ENCODE measurements at regions not wholly inside any gene's neighbourhood (a gene's known extent, or its start where the extent isn't known, plus 50 kb on each side); places are given as distances from the start of the nearest gene placed in this dataset.

DNA sequence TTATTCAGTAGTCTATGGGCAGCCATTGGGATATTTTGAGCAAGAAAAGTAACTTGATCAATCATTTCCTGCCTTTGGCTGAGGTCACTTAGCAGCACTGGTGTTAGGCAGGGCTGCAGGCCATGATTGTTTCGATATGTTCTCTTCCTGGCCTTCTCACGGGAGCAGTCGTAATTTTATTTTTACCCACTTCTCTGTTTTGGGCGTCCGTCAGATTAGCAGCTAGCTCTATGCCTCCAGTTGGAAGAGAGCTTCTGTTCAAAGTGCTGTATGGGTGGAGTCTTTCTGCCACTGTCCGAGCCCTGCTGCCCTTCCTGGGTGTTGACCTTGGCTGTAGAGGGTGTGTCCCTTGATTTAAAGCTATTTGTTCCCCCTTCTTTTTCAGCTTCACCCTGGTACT is 123.4 kb upstream of the ROPN1 start:
- TF ChIP-seq, protein P1, sequence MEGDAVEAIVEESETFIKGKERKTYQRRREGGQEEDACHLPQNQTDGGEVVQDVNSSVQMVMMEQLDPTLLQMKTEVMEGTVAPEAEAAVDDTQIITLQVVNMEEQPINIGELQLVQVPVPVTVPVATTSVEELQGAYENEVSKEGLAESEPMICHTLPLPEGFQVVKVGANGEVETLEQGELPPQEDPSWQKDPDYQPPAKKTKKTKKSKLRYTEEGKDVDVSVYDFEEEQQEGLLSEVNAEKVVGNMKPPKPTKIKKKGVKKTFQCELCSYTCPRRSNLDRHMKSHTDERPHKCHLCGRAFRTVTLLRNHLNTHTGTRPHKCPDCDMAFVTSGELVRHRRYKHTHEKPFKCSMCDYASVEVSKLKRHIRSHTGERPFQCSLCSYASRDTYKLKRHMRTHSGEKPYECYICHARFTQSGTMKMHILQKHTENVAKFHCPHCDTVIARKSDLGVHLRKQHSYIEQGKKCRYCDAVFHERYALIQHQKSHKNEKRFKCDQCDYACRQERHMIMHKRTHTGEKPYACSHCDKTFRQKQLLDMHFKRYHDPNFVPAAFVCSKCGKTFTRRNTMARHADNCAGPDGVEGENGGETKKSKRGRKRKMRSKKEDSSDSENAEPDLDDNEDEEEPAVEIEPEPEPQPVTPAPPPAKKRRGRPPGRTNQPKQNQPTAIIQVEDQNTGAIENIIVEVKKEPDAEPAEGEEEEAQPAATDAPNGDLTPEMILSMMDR (IDR thresholded peaks at IDR 0.05): no peak
- no peak for TF ChIP-seq POLR2A (IDR thresholded peaks at IDR 0.05)

Data from right lobe of liver (tissue), 4 donors.